H1 (cell line): ENCODE measurements at regions not wholly inside any gene's neighbourhood (a gene's known extent, or its start where the extent isn't known, plus 50 kb on each side); places are given as distances from the start of the nearest gene placed in this dataset.

Experiments
- CHD7 ChIP-seq: fragments of 300-600 bp; sonication (generic); IDR thresholded peaks from 2 replicates; pipeline ENCODE4 v1.7.1; 2012; ENCODE audit warnings: low read length, moderate library complexity, mild to moderate bottlenecking, inconsistent platforms; ENCODE audit not compliant: insufficient replicate concordance
- GABPA ChIP-seq: IDR thresholded peaks from 2 replicates; pipeline ENCODE4 v1.6.1; 2011; ENCODE audit warnings: mild to moderate bottlenecking, low read length, moderate library complexity, borderline replicate concordance; ENCODE audit not compliant: insufficient read depth
- NRF1 ChIP-seq: IDR thresholded peaks from 2 replicates; pipeline ENCODE4 v1.6.1; 2011; ENCODE audit warnings: mild to moderate bottlenecking, low read depth, low read length, improper control_type of control experiment
- SP1 ChIP-seq: IDR thresholded peaks from 2 replicates; pipeline ENCODE4 v1.6.1; 2011; ENCODE audit warnings: low read depth, low read length
- TF ChIP-seq, protein P1 (sequence below): IDR thresholded peaks from 2 replicates; pipeline ENCODE4 v1.6.1; 2011; ENCODE audit warnings: low read depth, mild to moderate bottlenecking, low read length; ENCODE audit not compliant: insufficient read depth

GRCh38 chr1:29849038-29849750 lies 612.9 kb downstream of the PTPRU start (continued):
- no peak for TF ChIP-seq CHD7
- TF ChIP-seq, protein P1, sequence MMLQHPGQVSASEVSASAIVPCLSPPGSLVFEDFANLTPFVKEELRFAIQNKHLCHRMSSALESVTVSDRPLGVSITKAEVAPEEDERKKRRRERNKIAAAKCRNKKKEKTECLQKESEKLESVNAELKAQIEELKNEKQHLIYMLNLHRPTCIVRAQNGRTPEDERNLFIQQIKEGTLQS, result no peak
- no peak for TF ChIP-seq GABPA
- no peak for TF ChIP-seq SP1
- TF ChIP-seq NRF1, result no peak
